HepG2 (cell line): ENCODE measurements at regions not wholly inside any gene's neighbourhood (a gene's known extent, or its start where the extent isn't known, plus 50 kb on each side); places are given as distances from the start of the nearest gene placed in this dataset.

Source experiments
- ATAC-seq: fragments of 200-7000 bp; cut with Tn5 transposase; 3 replicates; pipeline ENCODE4 v1.9.1; 2020; ENCODE audit warnings: mild to moderate bottlenecking, moderate library complexity
- BruUV-seq: library from RNA; stranded (reverse); fragments of 400-500 nt; replicated peaks from 2 replicates; lab custom pipeline; 2021; lab: Mats Ljungman, UMichigan
- CTCF ChIA-PET: fragments of 300-600 bp; formaldehyde crosslinking; extraction: SDS; loops from one replicate; lab custom pipeline; 2021; ENCODE audit warnings: low total read pairs, inconsistent platforms, low intra/inter-chr PET ratio; lab: Yijun Ruan, JAX
- POLR2A ChIA-PET: fragments of 350-600 bp; sonication (Branson Sonifier 250); formaldehyde crosslinking; loops from one replicate; lab custom pipeline; 2020; ENCODE audit warnings: antibody characterized with exemption, inconsistent platforms; lab: Yijun Ruan, JAX
- DNase-seq: peaks from one replicate; pipeline ENCODE4 v3.0.0-alpha.2; 2015; ENCODE audit warnings: low spot score
- FAIRE-seq: peaks from 3 replicates; lab custom pipeline; 2011; peaks lifted over from hg19 to GRCh38; lab: Jason Lieb, UNC
- H2AFZ ChIP-seq: one replicate; pipeline ENCODE4 v1.6.1; 2011; ENCODE audit warnings: low read length, inconsistent platforms
- H3K27ac ChIP-seq: fragments of 300-600 bp; 3 replicates; pipeline ENCODE4 v1.8.0; 2011; ENCODE audit warnings: mixed run types, mild to moderate bottlenecking, mixed read lengths, low read length, inconsistent platforms; ENCODE audit not compliant: insufficient read depth; ENCODE audit errors: extremely low read length
- H3K27me3 ChIP-seq, 2 experiments: fragments of 200-600 bp in 1 of 2; 2 replicates in 1 of 2; 3 replicates in 1 of 2; pipeline versions ENCODE4 v1.6.0 to v1.8.0; 2011; ENCODE audit warnings: low read length in 2 of 2, mild to moderate bottlenecking in 2 of 2, moderate library complexity in 2 of 2, inconsistent platforms in 1 of 2; ENCODE audit not compliant: insufficient read depth in 2 of 2, control insufficient read depth in 1 of 2
- H3K36me3 ChIP-seq, 2 experiments: fragments of 200-600 bp in 1 of 2; replicated peaks in 1 of 2; 2 replicates in 1 of 2; 3 replicates in 1 of 2; pipeline versions ENCODE4 v1.5.1 to v1.8.0; 2011; ENCODE audit warnings: low read length in 2 of 2, inconsistent platforms in 1 of 2; ENCODE audit not compliant: insufficient read depth in 2 of 2, control insufficient read depth in 1 of 2
- H3K4me1 ChIP-seq: 2 replicates; pipeline ENCODE4 v1.5.1; 2012; ENCODE audit warnings: low read length, inconsistent platforms; ENCODE audit not compliant: insufficient read depth
- H3K4me2 ChIP-seq: 2 replicates; pipeline ENCODE4 v1.6.0; 2011; ENCODE audit warnings: low read depth, low read length, inconsistent platforms
- H3K4me3 ChIP-seq, 3 experiments: fragments of 200-600 bp in 1 of 3; sonication (generic), shearing (Covaris generic) in 1 of 3; replicated peaks in 1 of 3; 2 replicates each; pipeline ENCODE4 v1.5.1; 2011 to 2016; ENCODE audit warnings: low read length in 3 of 3, inconsistent platforms in 2 of 3, low read depth in 2 of 3, mild to moderate bottlenecking in 2 of 3, control low read depth in 1 of 3, mixed read lengths in 1 of 3; ENCODE audit not compliant: insufficient read depth in 1 of 3
- H3K79me2 ChIP-seq: one replicate; pipeline ENCODE4 v1.6.1; 2011; ENCODE audit warnings: low read length, inconsistent platforms; ENCODE audit not compliant: insufficient read depth
- H3K9ac ChIP-seq: 2 replicates; pipeline ENCODE4 v1.6.0; 2011; ENCODE audit warnings: mild to moderate bottlenecking, low read depth, low read length, inconsistent platforms; ENCODE audit not compliant: insufficient read depth
- H3K9me3 ChIP-seq: 2 replicates; pipeline ENCODE4 v1.5.1; 2012; ENCODE audit warnings: mild to moderate bottlenecking, low read length
- H4K20me1 ChIP-seq: 2 replicates; pipeline ENCODE4 v1.6.0; 2011; ENCODE audit warnings: inconsistent platforms, mild to moderate bottlenecking, low read length, moderate library complexity; ENCODE audit not compliant: insufficient read depth
- ATAD3A ChIP-seq: sonication (generic); formaldehyde crosslinking; IDR thresholded peaks from 2 replicates; pipeline ENCODE4 v1.4.0; 2020; ENCODE audit warnings: missing genetic modification reagents
- ATF7 ChIP-seq, 2 experiments: fragments of 450-650 bp in 1 of 2; sonication (generic) in 1 of 2; formaldehyde crosslinking in 1 of 2; IDR thresholded peaks; 2 replicates each; pipeline versions ENCODE4 v1.4.0 to v1.6.1; 2016 to 2020; ENCODE audit warnings: antibody characterized with exemption in 1 of 2, mild to moderate bottlenecking in 1 of 2, missing genetic modification reagents in 1 of 2
- CAMTA2 ChIP-seq: sonication (generic); formaldehyde crosslinking; IDR thresholded peaks from 2 replicates; pipeline ENCODE4 v1.4.0; 2020; ENCODE audit warnings: mild to moderate bottlenecking, missing genetic modification reagents, borderline replicate concordance
- EEA1 ChIP-seq: sonication (generic); formaldehyde crosslinking; IDR thresholded peaks from 2 replicates; pipeline ENCODE4 v1.5.1; 2020; ENCODE audit warnings: mild to moderate bottlenecking, missing genetic modification reagents, borderline replicate concordance
- KDM1A ChIP-seq: IDR thresholded peaks from 2 replicates; pipeline ENCODE4 v1.6.1; 2016; ENCODE audit warnings: missing compliant biosample characterization
- SOX5 ChIP-seq: IDR thresholded peaks from 2 replicates; pipeline ENCODE4 v1.6.1; 2016; ENCODE audit warnings: borderline replicate concordance
- ZNF317 ChIP-seq: sonication (generic); formaldehyde crosslinking; IDR thresholded peaks from 2 replicates; pipeline ENCODE4 v1.5.0; 2020; ENCODE audit warnings: mild to moderate bottlenecking, missing genetic modification reagents
- ZNF331 ChIP-seq: sonication (generic); formaldehyde crosslinking; IDR thresholded peaks from 2 replicates; pipeline ENCODE4 v1.4.0; 2020; ENCODE audit warnings: missing genetic modification reagents
- ZNF557 ChIP-seq: sonication (generic); formaldehyde crosslinking; IDR thresholded peaks from 2 replicates; pipeline ENCODE4 v1.4.0; 2020; ENCODE audit warnings: missing genetic modification reagents
- ZNF616 ChIP-seq: sonication (generic); formaldehyde crosslinking; IDR thresholded peaks from 2 replicates; pipeline ENCODE4 v1.5.0; 2020; ENCODE audit warnings: low read depth, mild to moderate bottlenecking, missing genetic modification reagents
- ZNF792 ChIP-seq: IDR thresholded peaks from 2 replicates; pipeline ENCODE4 v1.6.1; 2016
- WGBS: methylation state at CpG from one replicate; pipeline ENCODE4 v1.1.6; 2017; ENCODE audit warnings: low lambda C conversion rate; 5-methylcytosine and 5-hydroxymethylcytosine counted together
- in situ Hi-C: cut with HindIII; loops from 2 replicates; pipeline ENCODE4 v1.10.0; 2017; ENCODE audit warnings: low pct_unique_long_range_greater_than_20kb; ENCODE audit not compliant: extremely low pct_ligation_motif_present
- intact Hi-C: fragments of 100-400 bp; cut with micrococcal nuclease; formaldehyde crosslinking; loops from one replicate; pipeline ENCODE4 v1.10.0; 2022; ENCODE audit not compliant: unreplicated experiment
- TF ChIP-seq, protein P1 (sequence below): sonication (generic); formaldehyde crosslinking; IDR thresholded peaks from 2 replicates; pipeline ENCODE4 v1.4.0; 2020; ENCODE audit warnings: mild to moderate bottlenecking, missing genetic modification reagents
- TF ChIP-seq, protein P2 (sequence below): sonication (generic); formaldehyde crosslinking; IDR thresholded peaks from 2 replicates; pipeline ENCODE4 v1.4.0; 2020; ENCODE audit warnings: missing genetic modification reagents

GRCh38 chr13:89721216-89721615 is 1626.3 kb upstream of the MIR17HG start:
- H3K4me1 ChIP-seq, result no peaks in the 10 kb centered on the region
- H3K9me3 ChIP-seq, result no peaks in the 10 kb centered on the region
- no peak for TF ChIP-seq ATAD3A (CRISPR knock-in tag)
- TF ChIP-seq ATF7 (IDR thresholded peaks at IDR 0.05), result peak; percentile 67
- no peak for TF ChIP-seq ATF7 (CRISPR knock-in tag; IDR thresholded peaks at IDR 0.05)
- no peak for TF ChIP-seq ZNF317 (CRISPR knock-in tag)
- no peak for TF ChIP-seq CAMTA2 (CRISPR knock-in tag)
- no peak for DNase-seq
- intact Hi-C loops (no loop called here), in situ Hi-C loops (no loop called here)
- POLR2A ChIA-PET, result no interaction called here
- no peak for ATAC-seq
- BruUV-seq, result no TSS peak
- H3K36me3 ChIP-seq, result no peaks in the 10 kb centered on the region
- FAIRE-seq, result no peak
- no peak overlapping the region for H2AFZ ChIP-seq
- WGBS, result 2% methylated on average over 4 of the region's 4 CpGs
- H3K4me2 ChIP-seq, result no peak overlapping the region
- no peak overlapping the region for H3K4me3 ChIP-seq
- H3K79me2 ChIP-seq, result no peaks in the 10 kb centered on the region
- H3K27ac ChIP-seq, result no peak overlapping the region
- CTCF ChIA-PET, result no interaction called here
- no peaks in the 10 kb centered on the region for H4K20me1 ChIP-seq
- H3K9ac ChIP-seq, result no peak overlapping the region
- no peaks in the 10 kb centered on the region for H3K27me3 ChIP-seq

- Histone ChIP-seq H3K4me2 (no peak overlapping the region), H3K4me1 (no peaks in the 10 kb centered on the region), H3K79me2 (no peaks in the 10 kb centered on the region), H2AFZ (no peak overlapping the region), H3K9ac (no peak overlapping the region), H3K9me3 (no peaks in the 10 kb centered on the region), H4K20me1 (no peaks in the 10 kb centered on the region), H3K4me3 (no peak overlapping the region), H3K36me3 (no peaks in the 10 kb centered on the region), H3K27ac (no peak overlapping the region), H3K27me3 (no peaks in the 10 kb centered on the region)
- DNase-seq, result no peak
- WGBS, result 0% methylated on average over 2 of the region's 2 CpGs
- no peak for ATAC-seq
- BruUV-seq, result no TSS peak
- no peak for FAIRE-seq
- in situ Hi-C loops, result no loop called here
- intact Hi-C loops, result no loop called here
- ChIA-PET POLR2A (no interaction called here), CTCF (no interaction called here)
- TF ChIP-seq, protein P1, sequence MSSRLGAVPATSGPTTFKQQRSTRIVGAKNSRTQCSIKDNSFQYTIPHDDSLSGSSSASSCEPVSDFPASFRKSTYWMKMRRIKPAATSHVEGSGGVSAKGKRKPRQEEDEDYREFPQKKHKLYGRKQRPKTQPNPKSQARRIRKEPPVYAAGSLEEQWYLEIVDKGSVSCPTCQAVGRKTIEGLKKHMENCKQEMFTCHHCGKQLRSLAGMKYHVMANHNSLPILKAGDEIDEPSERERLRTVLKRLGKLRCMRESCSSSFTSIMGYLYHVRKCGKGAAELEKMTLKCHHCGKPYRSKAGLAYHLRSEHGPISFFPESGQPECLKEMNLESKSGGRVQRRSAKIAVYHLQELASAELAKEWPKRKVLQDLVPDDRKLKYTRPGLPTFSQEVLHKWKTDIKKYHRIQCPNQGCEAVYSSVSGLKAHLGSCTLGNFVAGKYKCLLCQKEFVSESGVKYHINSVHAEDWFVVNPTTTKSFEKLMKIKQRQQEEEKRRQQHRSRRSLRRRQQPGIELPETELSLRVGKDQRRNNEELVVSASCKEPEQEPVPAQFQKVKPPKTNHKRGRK, result no peak
- TF ChIP-seq SOX5 (CRISPR knock-in tag) (no peak), ZNF616 (CRISPR knock-in tag) (no peak), EEA1 (no peak), ZNF792 (CRISPR knock-in tag) (no peak), KDM1A (CRISPR knock-in tag) (no peak), ZNF331 (no peak), ZNF557 (no peak)
- TF ChIP-seq, protein P2, sequence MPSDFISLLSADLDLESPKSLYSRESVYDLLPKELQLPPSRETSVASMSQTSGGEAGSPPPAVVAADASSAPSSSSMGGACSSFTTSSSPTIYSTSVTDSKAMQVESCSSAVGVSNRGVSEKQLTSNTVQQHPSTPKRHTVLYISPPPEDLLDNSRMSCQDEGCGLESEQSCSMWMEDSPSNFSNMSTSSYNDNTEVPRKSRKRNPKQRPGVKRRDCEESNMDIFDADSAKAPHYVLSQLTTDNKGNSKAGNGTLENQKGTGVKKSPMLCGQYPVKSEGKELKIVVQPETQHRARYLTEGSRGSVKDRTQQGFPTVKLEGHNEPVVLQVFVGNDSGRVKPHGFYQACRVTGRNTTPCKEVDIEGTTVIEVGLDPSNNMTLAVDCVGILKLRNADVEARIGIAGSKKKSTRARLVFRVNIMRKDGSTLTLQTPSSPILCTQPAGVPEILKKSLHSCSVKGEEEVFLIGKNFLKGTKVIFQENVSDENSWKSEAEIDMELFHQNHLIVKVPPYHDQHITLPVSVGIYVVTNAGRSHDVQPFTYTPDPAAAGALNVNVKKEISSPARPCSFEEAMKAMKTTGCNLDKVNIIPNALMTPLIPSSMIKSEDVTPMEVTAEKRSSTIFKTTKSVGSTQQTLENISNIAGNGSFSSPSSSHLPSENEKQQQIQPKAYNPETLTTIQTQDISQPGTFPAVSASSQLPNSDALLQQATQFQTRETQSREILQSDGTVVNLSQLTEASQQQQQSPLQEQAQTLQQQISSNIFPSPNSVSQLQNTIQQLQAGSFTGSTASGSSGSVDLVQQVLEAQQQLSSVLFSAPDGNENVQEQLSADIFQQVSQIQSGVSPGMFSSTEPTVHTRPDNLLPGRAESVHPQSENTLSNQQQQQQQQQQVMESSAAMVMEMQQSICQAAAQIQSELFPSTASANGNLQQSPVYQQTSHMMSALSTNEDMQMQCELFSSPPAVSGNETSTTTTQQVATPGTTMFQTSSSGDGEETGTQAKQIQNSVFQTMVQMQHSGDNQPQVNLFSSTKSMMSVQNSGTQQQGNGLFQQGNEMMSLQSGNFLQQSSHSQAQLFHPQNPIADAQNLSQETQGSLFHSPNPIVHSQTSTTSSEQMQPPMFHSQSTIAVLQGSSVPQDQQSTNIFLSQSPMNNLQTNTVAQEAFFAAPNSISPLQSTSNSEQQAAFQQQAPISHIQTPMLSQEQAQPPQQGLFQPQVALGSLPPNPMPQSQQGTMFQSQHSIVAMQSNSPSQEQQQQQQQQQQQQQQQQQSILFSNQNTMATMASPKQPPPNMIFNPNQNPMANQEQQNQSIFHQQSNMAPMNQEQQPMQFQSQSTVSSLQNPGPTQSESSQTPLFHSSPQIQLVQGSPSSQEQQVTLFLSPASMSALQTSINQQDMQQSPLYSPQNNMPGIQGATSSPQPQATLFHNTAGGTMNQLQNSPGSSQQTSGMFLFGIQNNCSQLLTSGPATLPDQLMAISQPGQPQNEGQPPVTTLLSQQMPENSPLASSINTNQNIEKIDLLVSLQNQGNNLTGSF (CRISPR knock-in tag), result no peak
Observed at GRCh38 chr13:89726690-89727435, 1620.6 kb upstream of the MIR17HG start.
